Panc1 (cell line): ENCODE measurements at regions not wholly inside any gene's neighbourhood (a gene's known extent, or its start where the extent isn't known, plus 50 kb on each side); places are given as distances from the start of the nearest gene placed in this dataset.

Experiments used
- ATAC-seq: fragments of 200-7000 bp; cut with Tn5 transposase; 2 replicates; pipeline ENCODE4 v1.9.1; 2020; ENCODE audit warnings: mild to moderate bottlenecking, moderate library complexity
- BruUV-seq: library from RNA; stranded (reverse); fragments of 400-500 nt; replicated peaks from 2 replicates; lab custom pipeline; 2021; lab: Mats Ljungman, UMichigan
- CTCF ChIA-PET: fragments of 300-600 bp; sonication (Branson Sonifier 250); formaldehyde crosslinking; loops from one replicate; lab custom pipeline; 2022; ENCODE audit warnings: antibody characterized with exemption; lab: Charles Lee
- POLR2A ChIA-PET: fragments of 300-600 bp; sonication (Branson Sonifier 250); formaldehyde crosslinking; loops from one replicate; lab custom pipeline; 2022; ENCODE audit warnings: antibody characterized with exemption; lab: Charles Lee
- DNase-seq: peaks from one replicate; pipeline ENCODE4 v3.0.0-alpha.2; 2010; ENCODE audit warnings: low read depth, low spot score
- H3K27ac ChIP-seq: 2 replicates; pipeline ENCODE4 v1.5.1; 2011; ENCODE audit warnings: mild to moderate bottlenecking, low read length, inconsistent platforms
- H3K27me3 ChIP-seq: fragments of 200-500 bp; sonication (Bioruptor generic); 2 replicates; pipeline ENCODE4 v1.6.0; 2014; ENCODE audit warnings: low read length, inconsistent platforms; ENCODE audit not compliant: control insufficient read depth, insufficient read depth
- H3K36me3 ChIP-seq: fragments of 200-500 bp; sonication (Bioruptor generic); 2 replicates; pipeline ENCODE4 v1.5.1; 2014; ENCODE audit warnings: inconsistent platforms, mild to moderate bottlenecking, low read length, moderate library complexity; ENCODE audit not compliant: control insufficient read depth, insufficient read depth
- H3K4me1 ChIP-seq: 2 replicates; pipeline ENCODE4 v1.5.1; 2011; ENCODE audit warnings: inconsistent platforms, mild to moderate bottlenecking, low read length, moderate library complexity; ENCODE audit not compliant: control insufficient read depth, insufficient read depth
- H3K4me3 ChIP-seq, 2 experiments: 2 replicates each; pipeline ENCODE4 v1.5.1; 2011 to 2012; ENCODE audit warnings: low read depth in 2 of 2, low read length in 2 of 2, mild to moderate bottlenecking in 2 of 2, inconsistent platforms in 1 of 2, moderate library complexity in 1 of 2
- H3K9me3 ChIP-seq: fragments of 200-500 bp; sonication (Bioruptor generic); 2 replicates; pipeline ENCODE4 v1.5.1; 2014; ENCODE audit warnings: low read depth, mild to moderate bottlenecking, inconsistent platforms, low read length, moderate library complexity; ENCODE audit not compliant: control insufficient read depth, insufficient read depth
- CTCF ChIP-seq: fragments of 450-650 bp; IDR thresholded peaks from 2 replicates; pipeline ENCODE4 v1.5.1; 2017; ENCODE audit warnings: mild to moderate bottlenecking
- POLR2AphosphoS5 ChIP-seq: IDR thresholded peaks from 2 replicates; pipeline ENCODE4 v1.6.1; 2012; ENCODE audit warnings: mild to moderate bottlenecking, low read depth, low read length, moderate library complexity
- REST ChIP-seq, 2 experiments: IDR thresholded peaks; 2 replicates each; pipeline ENCODE4 v1.6.1; 2011 to 2012; ENCODE audit warnings: low read depth in 2 of 2, control low read depth in 1 of 2, low read length in 1 of 2, mild to moderate bottlenecking in 1 of 2, moderate library complexity in 1 of 2; ENCODE audit not compliant: insufficient read depth in 1 of 2
- SIN3A ChIP-seq: IDR thresholded peaks from 2 replicates; pipeline ENCODE4 v1.6.1; 2012; ENCODE audit warnings: low read depth, mild to moderate bottlenecking, low read length, moderate library complexity, borderline replicate concordance; ENCODE audit not compliant: insufficient read depth
- TCF7L2 ChIP-seq: IDR thresholded peaks from 2 replicates; pipeline ENCODE4 v1.6.1; 2011; ENCODE audit warnings: mild to moderate bottlenecking, low read depth, low read length, inconsistent platforms
- in situ Hi-C: cut with HindIII; loops from 2 replicates; pipeline ENCODE4 v1.10.0; 2016; ENCODE audit warnings: low sequenced_read_pairs, low pct_unique_long_range_greater_than_20kb
- intact Hi-C: fragments of 100-400 bp; cut with micrococcal nuclease; formaldehyde crosslinking; loops from one replicate; pipeline ENCODE4 v1.10.0; 2022; ENCODE audit not compliant: unreplicated experiment

DNA sequence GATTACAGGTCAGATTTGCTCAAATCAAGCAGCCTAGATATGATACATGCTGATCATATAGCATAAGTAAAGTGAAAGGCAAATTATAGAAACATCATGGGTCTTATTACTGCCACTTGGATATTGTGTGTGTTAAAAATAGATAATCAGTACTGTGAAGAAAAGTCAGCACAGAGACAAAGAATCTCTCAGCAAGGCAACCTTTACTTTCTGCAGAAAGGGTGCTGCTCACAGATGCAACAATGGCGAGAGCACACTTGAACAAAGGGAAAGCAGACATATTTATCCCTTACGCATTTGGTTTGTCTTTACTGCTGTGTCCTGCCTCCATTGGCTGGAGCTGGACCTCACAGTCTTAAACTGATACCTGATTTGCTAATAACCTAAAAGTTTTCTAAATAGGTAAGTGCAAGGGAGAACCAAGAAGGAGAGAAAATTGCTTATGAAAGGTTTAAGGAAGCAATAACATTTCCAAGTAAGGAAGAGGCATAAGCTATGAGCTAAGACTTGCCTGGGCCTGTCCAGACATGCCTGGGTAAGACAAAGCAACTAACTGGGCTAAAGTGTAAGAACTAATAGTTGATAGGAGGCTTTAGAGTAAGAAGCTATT is 1310.8 kb upstream of the LRRTM3 start:
- H3K36me3 ChIP-seq = no peaks in the 10 kb centered on the region
- peaks cover 7% of the 10 kb centered on the region; the same call in 1 of the 2 replicates for H3K9me3 ChIP-seq
- no peaks in the 10 kb centered on the region for H3K27me3 ChIP-seq
- in situ Hi-C loops = no loop called here
- ATAC-seq (no peak), DNase-seq (no peak)
- intact Hi-C loops = no loop called here
- H3K4me3 ChIP-seq = no peak overlapping the region
- ChIA-PET POLR2A (no interaction called here), CTCF (no interaction called here)
- BruUV-seq = no TSS peak
- no peaks in the 10 kb centered on the region for H3K4me1 ChIP-seq
- H3K27ac ChIP-seq = no peak overlapping the region
- TF ChIP-seq SIN3A = no peak
- TF ChIP-seq CTCF = no peak
- no peak for TF ChIP-seq TCF7L2
- TF ChIP-seq REST (IDR thresholded peaks at IDR 0.05; ENCODE audit: insufficient read depth in 1 of 2, low read depth in 2 of 2, low read length in 1 of 2) = no peak
- TF ChIP-seq POLR2AphosphoS5 = no peak

DNA sequence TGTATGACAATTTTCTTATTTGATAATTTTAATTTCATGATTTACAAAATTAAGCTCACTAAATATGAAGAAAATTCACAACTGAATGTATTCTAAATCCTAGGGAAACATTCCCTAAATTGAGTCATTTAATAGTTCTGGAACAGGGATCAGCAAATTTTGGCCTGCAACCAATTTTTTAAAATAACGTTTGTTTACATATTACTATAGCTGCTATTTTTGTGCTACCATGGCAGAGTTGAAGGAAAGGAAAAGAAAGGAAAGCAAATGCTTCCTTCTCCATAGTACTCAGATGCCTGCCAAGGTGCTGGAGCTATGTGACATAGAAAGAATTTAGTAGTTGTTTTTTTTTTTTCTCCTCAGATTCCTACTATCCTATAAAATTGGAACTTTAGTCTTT is 1307.7 kb upstream of the LRRTM3 start:
- ChIA-PET POLR2A (no interaction called here), CTCF (no interaction called here)
- Histone ChIP-seq H3K4me3 (no peak overlapping the region), H3K27ac (no peak overlapping the region), H3K9me3 (peaks cover 7% of the 10 kb centered on the region; the same call in 1 of the 2 replicates), H3K36me3 (no peaks in the 10 kb centered on the region), H3K4me1 (no peaks in the 10 kb centered on the region), H3K27me3 (no peaks in the 10 kb centered on the region)
- ATAC-seq (no peak), DNase-seq (no peak)
- in situ Hi-C loops = no loop called here
- no TSS peak for BruUV-seq
- intact Hi-C loops = no loop called here
- no peak for TF ChIP-seq CTCF
- no peak for TF ChIP-seq SIN3A
- no peak for TF ChIP-seq POLR2AphosphoS5
- no peak for TF ChIP-seq REST (IDR thresholded peaks at IDR 0.05; ENCODE audit: insufficient read depth in 1 of 2, low read depth in 2 of 2, low read length in 1 of 2)
- TF ChIP-seq TCF7L2 = no peak
